Occipital lobe (tissue), 1 donor: ENCODE measurements at regions not wholly inside any gene's neighbourhood (a gene's known extent, or its start where the extent isn't known, plus 50 kb on each side); places are given as distances from the start of the nearest gene placed in this dataset.

ENCODE experiments used
- DNase-seq: peaks from one replicate; lab custom pipeline; 2025; lab: John Stamatoyannopoulos, UW

GRCh38 chr2:160672211-160672610, 178.6 kb upstream of the RBMS1 start:
- no peak for DNase-seq

GRCh38 chr2:160674146-160674750, 180.6 kb upstream of the RBMS1 start:
- DNase-seq, result no peak

GRCh38 chr2:160679686-160680085, 186.1 kb upstream of the RBMS1 start:
- no peak for DNase-seq

- DNase-seq, result no peak
Measured at GRCh38 chr2:160680294-160680693, 186.7 kb upstream of the RBMS1 start.

GRCh38 chr2:160680974-160681373, 187.4 kb upstream of the RBMS1 start:
- DNase-seq, result no peak

DNA sequence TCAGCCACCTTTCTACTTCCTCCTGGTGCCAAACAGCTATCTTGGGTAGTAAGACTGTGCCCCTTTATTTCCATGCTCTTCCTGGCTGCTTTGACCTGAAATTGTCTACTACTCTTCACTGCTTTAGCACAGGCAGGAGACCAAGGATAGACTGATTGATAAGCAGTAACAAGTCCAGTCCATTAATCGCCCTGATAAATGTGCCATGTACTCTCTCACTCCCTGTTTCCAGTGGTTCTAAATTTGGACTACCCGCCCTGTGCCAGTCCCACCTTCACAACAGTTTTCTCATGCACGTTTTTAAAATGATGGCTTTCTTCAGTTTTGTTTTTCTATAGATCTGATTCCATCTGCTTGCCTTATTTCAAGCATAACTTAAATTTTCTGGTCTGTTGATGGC, 189.6 kb upstream of the RBMS1 start:
- no peak for DNase-seq

DNA sequence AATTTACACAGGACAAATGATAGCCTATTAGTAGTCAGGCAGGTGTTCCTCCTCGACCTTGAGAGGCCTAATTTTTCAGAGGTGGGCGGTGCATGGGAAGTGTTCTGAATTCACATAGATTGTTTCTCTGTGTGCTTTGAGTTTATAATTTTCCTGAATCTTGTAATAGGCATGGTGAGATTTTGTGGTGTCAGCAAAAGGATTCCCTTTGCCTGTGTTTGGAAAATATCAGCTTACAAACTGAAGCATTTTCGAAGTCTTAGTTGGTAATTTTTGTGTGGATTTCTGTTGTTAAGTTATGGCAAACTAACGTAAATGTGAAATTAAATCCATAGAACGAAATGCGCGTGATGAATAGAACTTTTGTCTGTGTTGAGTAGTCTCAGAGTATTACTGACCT, 194.0 kb upstream of the RBMS1 start:
- DNase-seq, result no peak

- no peak for DNase-seq
Measured at GRCh38 chr2:160689441-160689840, 195.8 kb upstream of the RBMS1 start.

DNA sequence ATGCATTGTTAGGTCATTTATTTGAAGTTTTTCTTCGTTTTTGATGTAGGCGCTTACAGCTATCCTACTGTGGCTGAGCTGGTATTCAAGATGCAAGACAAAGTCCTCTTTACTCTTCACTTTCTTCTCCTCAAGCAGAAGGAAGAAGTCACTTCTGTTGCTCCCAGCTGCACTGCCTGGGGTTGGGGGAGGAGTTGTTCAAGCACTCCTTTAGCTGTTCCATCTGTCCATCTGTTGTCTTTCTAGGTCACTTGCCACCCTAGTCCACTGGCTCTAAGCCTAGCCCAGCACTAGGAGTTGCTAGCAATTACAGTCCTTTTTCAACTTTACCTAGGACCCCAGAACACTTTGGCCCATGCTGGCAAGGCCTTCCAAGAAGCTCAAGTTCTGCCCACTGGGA, 200.6 kb upstream of the RBMS1 start:
- DNase-seq, result no peak

- no peak for DNase-seq
Measured at GRCh38 chr2:160694631-160695030, 201.0 kb upstream of the RBMS1 start.

DNA sequence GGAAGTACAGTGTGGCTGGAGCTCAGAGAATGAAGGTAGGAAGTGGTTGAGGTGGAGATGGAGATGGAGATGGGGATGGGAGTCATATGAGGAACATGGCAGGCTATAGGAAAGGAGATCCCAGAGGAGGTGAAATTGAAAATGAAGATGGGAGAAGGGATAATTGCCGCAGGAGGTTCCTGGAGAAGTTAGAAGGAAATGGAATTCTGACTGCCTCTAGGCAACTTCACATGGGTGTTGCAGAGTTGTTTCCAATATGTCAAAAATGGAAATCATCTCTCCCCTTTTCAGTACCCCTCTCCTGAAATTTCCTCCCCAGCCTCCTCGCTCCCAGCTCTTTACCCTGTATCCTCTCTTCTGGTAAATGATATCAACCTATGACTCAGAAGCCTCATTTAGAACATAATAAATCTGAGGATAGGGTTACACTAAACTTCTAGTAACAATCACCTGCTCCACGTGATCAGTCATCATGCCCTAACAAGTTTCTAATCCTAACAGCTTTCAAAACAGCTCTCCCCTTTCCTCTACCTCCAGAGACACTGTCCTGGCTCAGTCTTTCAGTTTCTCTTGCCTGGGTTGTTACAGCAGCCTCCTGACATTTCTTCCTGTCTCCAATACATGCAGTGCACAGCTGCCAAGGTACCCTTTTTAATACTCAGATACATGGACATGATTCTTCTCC, 201.9 kb upstream of the RBMS1 start:
- no peak for DNase-seq

DNA sequence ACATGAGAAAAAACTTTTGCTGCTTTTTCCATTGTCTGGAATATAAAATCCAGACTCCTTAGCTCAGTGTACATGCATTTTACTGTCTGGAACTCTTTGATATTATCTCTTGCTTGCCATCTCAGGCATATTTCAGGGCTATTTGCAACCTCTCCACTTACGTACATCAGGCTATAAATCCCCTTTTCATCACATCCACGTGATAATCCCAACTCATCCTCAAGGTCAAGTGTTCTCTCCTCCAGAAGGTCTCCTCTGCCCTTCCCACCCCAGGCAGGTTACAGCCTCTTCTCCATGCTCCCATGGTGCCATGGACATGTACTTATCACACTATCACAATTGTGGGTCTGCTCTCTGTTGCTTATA, 202.5 kb upstream of the RBMS1 start:
- no peak for DNase-seq

- no peak for DNase-seq
Measured at GRCh38 chr2:160697817-160698216, 204.2 kb upstream of the RBMS1 start.

- no peak for DNase-seq
Measured at GRCh38 chr2:160700021-160700814, 206.6 kb upstream of the RBMS1 start.

DNA sequence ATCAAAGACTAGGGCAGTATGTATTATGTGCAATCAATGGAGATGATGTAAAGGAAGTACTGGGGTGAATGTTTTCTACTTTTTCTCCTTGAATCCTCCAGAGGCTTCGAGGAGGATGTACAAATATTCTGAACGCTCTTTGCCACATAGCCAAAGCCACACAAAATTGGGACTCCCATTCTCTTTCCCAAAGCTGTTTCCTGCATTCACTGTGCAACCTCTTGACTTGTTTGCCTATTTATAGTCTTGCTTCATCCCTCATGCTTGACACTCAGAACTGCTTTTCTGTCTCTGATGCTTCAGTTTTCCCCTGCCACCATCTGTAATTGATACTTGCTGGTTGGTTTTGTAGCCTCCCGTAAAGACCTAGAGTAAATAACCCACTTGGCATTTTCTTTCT, 208.2 kb upstream of the RBMS1 start:
- DNase-seq, result no peak

DNA sequence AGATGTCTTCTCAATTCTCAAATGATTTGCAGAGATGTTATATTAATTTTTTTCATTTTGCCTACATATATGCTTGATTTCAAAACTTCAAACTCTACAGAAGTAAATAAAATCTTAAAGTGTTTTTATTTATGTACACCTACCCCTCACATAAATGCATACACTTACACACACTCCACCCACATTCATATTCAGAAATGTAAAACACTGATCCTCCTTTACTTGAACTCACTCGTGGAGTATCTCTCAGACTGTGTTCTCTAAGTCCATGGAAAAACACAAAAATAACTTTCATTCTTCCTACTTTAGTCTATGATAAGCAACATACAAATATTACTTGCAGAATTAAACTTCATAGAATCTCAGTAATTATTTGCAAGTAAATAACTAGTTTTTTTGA, 209.1 kb upstream of the RBMS1 start:
- no peak for DNase-seq

DNA sequence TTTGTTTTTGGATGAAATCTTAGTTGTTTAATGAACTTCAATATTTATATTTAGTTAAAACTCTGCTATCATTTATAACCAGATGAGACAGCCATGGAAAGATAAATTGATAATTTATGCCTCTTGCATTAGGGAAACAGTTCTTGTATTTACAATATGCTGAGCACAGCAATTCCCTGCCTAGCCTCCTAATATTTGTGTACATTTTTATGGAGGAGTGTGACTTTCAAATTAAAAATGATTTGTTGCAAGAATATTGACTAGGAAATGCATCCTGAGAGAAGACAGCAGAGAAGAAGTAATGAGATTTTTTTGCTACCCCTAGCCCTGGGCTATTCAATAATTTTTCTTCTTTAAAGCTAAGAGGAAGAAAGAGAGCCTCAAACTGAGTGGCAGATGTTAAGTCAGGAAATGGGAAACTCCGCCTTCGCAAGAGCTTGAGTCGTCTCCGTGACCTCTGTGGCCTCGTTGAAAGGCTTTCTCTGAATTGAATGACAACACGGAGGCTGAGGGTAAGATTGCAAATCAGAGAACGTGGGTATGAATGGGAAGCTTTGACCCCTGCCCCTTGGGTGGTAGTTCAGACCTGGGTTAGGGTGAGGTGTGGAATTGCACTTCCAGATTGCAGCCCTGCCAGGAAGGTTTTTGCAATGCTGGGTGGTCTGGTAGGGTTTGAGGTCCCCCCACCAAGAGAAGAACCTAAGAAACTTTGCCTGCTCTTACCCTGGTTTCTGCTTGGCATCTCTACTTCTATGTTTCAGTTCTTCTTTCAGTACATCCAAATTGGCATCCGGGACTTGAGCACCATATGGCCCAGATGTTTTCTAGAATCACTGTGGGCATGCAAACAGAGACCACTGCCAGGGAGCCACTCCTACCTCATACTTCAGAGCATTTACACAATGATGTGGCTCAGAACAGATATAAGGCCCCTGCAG, 210.3 kb upstream of the RBMS1 start:
- no peak for DNase-seq

- DNase-seq, result no peak
Measured at GRCh38 chr2:160715428-160715827, 221.8 kb upstream of the RBMS1 start.

GRCh38 chr2:160719116-160719515, 225.5 kb upstream of the RBMS1 start:
- no peak for DNase-seq

GRCh38 chr2:160720098-160720497, 226.5 kb upstream of the RBMS1 start:
- DNase-seq, result no peak

DNA sequence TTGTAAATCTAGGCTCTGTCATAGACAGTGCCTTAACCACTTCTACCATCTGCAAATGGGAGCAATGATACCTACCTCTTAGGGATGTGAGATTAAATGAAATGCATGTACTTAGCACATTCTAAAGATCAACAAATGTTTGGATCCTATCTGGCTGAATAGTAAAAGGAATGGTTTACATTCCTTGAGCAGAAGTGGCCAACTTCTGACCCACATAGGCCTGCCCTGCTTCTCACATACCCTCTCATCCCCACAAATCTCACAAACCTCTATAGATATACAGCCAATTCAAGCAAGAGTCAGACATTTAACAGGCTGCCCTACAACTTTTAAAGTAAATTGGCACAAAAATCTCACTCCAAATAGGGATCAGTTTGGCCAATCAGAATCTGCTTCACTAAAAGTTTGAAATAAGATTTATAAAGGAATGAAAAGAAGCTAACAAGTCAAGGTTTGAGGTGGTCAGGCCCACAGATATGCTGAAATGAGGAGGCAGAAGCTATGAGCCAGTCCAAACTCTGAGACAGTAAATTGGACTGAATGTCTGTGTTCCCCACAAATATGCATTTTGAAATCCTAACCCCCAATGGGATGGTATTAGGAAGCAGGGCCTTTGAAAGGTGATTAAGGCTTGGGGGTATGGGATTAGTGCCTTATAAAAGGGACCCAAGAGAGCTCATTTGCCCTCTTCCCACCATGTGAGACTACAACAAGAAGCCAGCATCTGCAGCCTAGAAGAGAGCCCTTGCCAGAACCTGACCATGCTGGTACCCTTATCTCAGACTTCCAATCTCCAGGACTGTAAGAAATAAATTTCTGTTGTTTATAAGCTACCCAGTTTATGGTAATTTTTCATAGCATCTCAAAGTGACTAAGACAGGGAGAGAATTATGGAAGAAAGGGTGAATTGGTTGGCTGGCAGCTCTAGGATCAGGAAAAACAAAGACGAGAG, 227.8 kb upstream of the RBMS1 start:
- DNase-seq, result no peak
